ENCODE measurements at regions not wholly inside any gene's neighbourhood (a gene's known extent, or its start where the extent isn't known, plus 50 kb on each side); places are given as distances from the start of the nearest gene placed in this dataset.
"Not testable (repeated sequence)": the region's sequence is repeated elsewhere in the genome, so short reads cannot be mapped to it uniquely, and the experiment has no call there.

DNA sequence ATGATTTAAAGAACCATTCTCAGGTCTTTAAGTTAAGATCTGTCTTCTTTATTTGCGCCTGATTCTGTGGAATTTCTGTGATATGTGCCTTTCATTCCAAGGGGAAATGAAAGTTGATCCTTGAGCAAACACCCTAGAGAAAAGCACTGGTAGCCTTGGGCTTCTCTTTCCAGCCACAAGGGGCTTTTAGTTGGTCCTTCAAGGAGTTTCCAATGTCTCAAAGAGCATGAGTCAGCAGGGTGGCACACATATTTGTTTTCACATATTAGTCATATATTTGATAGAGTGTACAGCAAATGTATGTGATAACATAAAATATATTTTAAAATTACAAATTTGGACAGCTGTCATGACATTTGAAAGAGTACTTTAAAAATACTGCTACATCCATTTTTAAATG is 339.5 kb downstream of the TXNL1 start:
- in situ Hi-C loops (cut with MboI; ENCODE audit: low pct_unique_long_range_greater_than_20kb, low sequenced_read_pairs) = no loop called here
- no peak for DNase-seq

DNA sequence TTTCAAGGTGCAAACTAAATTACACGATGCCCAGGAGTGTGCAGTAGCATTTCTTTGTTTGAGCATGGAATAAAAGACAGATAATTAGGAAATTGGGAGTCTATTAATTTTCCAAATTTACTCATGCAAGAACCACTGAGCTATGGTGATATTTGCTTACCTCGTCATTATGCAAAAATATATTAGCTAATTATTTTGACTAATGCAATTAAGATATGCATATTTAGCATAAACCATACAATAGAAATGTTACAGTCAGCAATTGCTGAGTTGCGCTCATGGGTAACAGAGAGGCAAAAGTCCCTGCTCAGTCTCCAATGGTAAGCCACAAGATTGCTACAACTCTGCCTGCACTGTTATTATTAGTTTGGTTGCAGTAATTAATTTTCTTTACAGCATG is 342.0 kb downstream of the TXNL1 start:
- DNase-seq = no peak
- in situ Hi-C loops (cut with MboI; ENCODE audit: low pct_unique_long_range_greater_than_20kb, low sequenced_read_pairs) = no loop called here

DNA sequence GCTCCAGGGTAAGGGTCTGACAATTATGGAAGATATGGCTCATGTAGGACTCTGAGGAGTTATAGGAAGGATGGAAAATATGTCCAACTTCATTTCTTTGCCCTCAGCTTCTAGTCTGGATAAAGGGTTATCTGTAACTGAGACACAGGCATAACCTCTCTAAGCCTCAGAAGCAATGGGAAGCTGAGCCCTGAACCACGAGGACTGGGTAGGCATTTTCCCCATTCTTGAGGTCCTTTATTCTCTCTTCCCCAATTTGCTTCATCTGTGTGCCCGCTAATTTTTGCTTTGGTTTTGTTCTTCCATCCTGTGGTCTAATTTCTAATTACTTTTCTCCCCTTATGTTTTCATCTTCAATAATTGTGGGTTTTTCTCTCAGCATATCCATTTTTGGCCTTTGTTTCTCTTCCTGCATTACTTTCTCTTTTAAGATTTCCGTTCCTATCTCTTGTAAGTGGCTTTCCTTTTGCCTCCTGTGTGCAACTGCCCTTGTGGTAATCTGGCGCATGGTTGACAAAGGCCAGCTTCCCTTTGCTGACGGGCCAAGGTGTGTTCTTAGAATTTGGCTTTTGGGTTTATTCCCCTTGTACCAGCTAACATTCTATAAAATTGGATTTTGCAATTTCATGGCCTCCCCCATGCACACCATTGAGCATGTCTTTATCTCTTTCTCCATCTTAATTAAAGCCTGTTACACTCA is 343.8 kb downstream of the TXNL1 start:
- DNase-seq = peak; percentile 27
- in situ Hi-C loops (cut with MboI; ENCODE audit: low pct_unique_long_range_greater_than_20kb, low sequenced_read_pairs) = no loop called here

DNA sequence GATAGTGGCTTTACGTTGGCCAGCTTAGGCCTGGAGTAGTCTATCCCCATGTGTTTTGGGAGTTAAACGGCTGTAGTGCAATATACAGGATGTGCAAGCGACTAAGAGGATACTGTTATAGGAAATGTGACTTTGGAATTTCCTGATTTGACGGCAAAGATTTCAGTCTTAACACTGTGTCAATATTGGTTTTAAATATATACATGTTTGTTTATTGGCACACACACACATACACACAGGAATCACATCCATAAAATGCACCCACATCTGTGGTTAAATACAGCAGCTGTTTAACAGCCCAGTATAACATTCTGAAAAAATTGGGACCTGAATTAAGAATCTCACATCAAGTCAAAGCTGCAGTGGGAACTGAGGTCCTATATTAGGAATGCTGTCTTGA is 347.1 kb downstream of the TXNL1 start:
- in situ Hi-C loops (cut with MboI; ENCODE audit: low pct_unique_long_range_greater_than_20kb, low sequenced_read_pairs) = no loop called here
- DNase-seq = no peak

DNA sequence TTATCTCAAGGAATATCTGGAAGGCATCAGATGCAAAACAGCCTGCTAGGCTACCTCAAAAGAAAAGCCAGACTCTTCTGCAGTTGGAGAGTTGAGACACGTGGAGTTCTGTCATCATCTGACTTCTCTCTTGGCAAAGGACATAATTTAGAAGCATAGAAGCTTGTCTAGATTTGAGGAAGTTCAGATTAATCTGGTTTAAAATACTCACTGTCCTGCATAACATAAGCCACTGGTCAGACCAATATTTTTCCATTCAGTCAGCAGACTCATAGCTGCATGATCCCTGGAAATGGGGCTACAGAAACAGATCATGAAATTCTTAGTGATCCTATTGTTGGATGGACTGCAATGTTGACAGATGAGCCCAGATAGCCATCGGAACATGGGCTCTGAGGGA is 349.0 kb downstream of the TXNL1 start:
- DNase-seq = peak; percentile 36

DNA sequence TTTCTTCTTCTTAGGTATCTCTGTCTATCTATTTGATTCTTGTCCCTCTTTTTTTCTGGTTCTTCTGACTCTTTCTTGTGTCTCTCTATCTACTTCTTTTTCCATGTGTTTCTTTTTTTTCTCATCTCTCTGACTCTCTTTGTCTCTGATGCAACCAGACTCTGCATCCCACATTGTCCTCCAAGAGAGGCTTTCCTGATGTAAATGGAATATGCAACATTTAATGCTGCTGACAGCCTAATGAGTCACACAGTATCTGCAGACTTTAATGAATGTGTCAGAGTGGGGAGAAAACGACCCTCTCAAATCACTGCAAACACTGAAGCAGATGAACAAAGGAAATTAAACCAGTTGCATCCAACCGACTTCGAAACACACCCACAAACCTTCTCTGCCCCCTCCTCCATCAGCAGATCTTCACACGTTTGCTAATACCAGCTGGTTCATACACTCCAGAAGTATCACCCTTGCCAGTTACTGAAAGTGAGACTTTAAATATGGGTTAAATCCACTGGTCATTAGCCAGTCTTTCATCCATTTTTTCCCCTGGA is 351.5 kb downstream of the TXNL1 start:
- no peak for DNase-seq
- in situ Hi-C loops (cut with MboI; ENCODE audit: low pct_unique_long_range_greater_than_20kb, low sequenced_read_pairs) = no loop called here

More for the DNA sequence above, 349.0 kb downstream of the TXNL1 start:
- in situ Hi-C loops (cut with MboI; ENCODE audit: low pct_unique_long_range_greater_than_20kb, low sequenced_read_pairs) = no loop called here

DNA sequence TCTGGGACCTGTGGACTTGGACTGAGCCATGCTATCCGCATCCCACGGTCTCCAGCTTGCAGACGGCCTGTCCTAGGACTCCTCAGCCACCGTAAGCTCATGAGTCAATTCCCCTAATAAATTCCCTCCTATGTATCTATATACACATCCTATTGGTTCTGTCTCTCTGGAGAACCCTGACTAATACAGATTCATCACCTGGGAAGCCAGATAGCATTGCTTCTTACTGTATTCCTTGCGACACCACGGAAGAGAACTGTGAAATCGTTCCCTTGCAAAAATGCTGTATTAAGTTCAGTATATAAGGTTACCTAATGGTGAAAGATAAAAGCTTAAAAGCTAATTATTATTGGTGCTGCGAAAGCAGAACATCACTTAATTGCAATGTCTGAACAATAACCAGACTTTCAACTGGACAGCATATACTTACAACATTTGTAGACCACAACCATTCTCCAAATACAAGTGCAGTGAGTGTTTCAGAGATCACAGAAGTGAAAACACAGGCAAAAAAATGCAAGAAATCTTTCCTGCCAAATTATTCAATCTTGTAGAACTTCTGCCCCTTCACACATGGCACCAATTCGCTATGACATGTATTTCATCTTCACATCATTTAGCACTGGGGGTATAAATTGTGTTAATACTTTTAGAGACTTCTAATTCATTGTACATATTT is 352.9 kb downstream of the TXNL1 start:
- in situ Hi-C loops (cut with MboI; ENCODE audit: low pct_unique_long_range_greater_than_20kb, low sequenced_read_pairs) = no loop called here
- no peak for DNase-seq

DNA sequence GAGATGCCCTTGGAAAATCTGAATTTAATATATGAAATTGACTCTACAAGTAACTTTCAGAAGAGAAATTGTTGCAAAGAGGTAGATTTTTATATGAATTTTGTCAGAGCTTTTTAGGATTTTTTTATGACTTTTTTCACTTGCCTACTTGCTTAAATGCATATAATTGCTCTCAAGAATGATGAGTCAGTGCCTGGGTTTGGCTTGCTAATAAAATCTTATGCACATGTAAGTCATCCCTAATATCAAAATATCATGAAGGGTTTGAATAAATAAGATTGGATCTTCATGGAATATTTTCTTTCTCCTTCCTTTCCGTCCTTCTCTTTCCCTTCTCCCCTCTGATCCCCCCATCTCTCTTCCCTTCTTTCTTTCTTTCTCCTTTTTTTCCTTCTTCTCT is 354.1 kb downstream of the TXNL1 start:
- no peak for DNase-seq
- in situ Hi-C loops (cut with MboI; ENCODE audit: low pct_unique_long_range_greater_than_20kb, low sequenced_read_pairs) = no loop called here

DNA sequence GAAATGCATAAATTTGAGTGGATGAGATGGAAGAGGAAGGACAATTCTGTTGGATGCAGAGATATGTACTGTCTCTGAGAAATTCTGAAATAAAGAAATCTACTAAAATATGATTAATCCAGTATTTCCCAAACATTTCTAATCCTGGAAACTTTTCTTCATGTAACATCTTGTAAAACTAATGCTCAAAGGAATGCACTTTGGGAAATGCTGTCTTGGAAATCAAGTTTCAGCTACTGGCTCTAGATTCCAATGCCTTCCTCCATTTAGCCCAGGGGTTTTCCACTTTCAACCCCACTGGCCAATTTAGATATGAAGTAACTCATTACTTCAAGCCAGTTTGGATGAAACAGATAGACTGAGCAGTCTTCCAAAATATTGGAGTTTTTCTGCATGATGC is 355.1 kb downstream of the TXNL1 start:
- in situ Hi-C loops (cut with MboI; ENCODE audit: low pct_unique_long_range_greater_than_20kb, low sequenced_read_pairs) = no loop called here
- DNase-seq = no peak

DNA sequence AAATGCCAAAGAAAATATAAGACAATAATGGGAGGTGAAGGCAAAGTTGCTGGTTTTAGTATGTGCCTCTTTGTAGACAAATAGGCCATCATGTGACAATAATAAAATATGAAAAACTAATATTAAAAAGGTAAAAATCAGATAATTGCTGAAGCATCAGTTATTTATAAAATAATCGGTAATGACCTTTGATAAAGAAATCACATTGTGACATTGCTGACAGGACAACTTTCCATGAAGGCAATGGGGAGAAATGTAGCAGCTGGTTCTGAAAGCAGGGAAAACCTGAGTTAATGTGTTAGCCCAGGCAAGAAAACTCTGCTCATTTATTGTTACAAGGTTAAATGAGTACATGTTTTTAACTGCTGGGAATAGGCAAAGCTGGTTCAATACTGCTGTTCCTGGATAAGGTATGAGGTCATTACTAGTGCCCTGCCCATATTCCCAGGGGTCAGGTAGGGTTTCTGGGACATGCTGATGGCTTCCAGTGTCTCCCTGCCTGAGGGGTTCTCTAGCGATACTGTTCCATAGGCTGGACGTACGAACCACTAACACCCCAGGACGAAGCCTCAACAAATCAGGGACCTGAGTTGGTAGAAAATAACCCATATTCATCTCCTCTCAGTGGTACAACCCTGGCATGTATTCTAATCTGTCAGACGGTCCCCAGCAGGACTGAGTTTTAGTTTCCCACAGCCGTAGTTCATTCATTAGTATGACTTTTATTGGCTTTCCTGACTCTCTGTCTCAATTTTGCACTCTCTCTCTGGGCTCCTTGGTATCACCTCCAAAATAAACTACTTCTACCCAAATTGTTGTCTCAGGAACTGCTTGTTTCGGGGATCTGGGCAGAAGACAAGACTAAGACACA is 355.9 kb downstream of the TXNL1 start:
- in situ Hi-C loops (cut with MboI; ENCODE audit: low pct_unique_long_range_greater_than_20kb, low sequenced_read_pairs) = no loop called here

DNA sequence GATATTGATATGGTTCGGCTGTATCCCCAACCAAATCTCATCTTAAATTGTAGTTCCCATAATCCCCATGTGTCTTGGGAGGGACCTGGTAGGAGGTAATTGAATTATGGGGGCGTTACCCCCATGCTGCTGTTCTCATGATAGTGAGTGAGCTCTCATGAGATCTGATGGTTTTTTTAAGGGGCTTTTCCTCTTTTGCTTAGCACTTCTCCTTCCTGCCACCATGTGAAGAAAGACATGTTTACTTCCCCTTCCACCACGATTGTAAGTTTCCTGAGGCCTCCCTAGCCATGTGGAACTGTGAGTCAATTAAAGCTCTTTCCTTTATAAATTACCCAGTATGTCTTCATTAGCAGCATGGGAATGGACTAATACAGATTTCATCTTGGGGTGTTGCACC is 358.6 kb downstream of the TXNL1 start:
- DNase-seq; in situ Hi-C loops (cut with MboI; ENCODE audit: low pct_unique_long_range_greater_than_20kb, low sequenced_read_pairs): not testable (repeated sequence)

More for the DNA sequence above, 355.9 kb downstream of the TXNL1 start:
- DNase-seq = no peak

DNA sequence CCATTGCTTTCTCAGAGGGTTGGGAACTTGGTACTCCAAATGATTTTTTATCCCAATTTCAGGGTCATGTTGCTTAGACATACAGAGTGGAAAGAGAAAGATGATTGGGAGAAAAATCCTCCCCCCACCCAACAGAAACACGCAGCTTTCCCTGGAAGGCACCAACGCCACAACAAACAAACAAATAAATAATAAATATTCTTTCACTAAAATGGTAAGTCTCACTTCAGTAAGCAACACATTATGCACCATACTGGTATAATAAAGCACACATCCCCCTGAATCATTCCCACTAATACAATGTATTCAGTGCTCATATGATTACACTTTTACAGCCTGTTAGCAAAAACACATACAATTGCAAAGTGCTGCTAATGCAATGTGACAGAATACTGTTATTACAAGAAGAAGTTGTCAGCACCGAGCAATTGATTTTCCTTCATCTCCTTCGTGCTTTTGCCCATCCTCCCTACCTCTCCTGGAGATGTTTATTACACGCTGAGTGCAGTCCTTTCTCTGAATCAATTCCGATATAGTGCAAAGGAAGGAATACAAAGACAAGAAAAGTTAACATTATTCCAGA is 359.9 kb downstream of the TXNL1 start:
- DNase-seq = no peak

DNA sequence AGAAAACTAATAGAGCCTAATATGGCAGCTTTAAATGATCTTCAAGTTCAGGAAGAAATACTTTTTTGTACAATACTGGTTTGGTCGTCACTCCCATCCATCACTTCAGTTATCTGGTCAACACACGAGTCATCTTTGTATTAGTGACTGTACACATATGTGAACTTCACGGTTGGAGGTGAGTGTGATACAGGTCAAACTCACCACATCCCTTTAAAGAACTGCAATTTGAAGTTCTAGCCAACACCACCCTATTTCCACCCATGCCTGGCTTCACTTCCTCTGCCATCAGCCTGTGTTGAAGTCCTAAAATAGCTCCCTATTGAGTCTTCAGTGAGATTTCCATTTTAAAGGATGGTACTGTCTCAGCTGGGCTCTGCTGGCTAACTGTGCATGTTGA is 361.9 kb downstream of the TXNL1 start:
- in situ Hi-C loops (cut with MboI; ENCODE audit: low pct_unique_long_range_greater_than_20kb, low sequenced_read_pairs) = no loop called here
- DNase-seq = no peak

More for the DNA sequence above, 359.9 kb downstream of the TXNL1 start:
- in situ Hi-C loops (cut with MboI; ENCODE audit: low pct_unique_long_range_greater_than_20kb, low sequenced_read_pairs) = no loop called here

DNA sequence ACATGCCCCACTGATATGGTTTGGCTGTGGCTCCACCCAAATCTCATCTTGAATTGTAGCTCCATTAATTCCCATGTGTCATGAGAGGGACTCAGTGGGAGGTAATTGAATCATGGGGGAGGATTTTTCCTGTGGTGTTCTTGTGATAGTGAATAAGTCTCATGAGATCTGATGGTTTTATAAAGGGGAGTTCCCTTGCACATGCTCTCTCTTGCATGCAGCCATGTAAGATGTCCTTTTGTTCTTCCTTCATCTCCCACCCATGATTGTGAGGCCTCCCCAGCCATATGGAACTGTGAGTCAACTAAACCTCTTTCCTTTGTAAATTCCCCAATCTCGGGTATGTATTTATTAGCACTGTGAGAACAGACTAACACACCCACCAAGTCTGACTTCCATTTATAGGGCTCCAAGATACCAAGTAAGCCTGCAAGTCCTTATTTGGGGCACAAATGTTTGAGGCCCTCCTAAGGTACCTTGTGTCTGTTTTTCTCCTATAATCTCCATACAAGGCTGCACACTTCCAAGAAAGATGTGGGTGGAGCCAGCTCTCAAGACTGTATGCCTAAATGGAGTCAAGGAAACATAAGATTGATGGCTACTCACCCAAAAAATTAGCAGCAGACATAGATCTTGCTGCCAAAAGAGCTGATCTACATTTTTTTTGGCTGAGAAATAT is 364.7 kb downstream of the TXNL1 start:
- DNase-seq = no peak

DNA sequence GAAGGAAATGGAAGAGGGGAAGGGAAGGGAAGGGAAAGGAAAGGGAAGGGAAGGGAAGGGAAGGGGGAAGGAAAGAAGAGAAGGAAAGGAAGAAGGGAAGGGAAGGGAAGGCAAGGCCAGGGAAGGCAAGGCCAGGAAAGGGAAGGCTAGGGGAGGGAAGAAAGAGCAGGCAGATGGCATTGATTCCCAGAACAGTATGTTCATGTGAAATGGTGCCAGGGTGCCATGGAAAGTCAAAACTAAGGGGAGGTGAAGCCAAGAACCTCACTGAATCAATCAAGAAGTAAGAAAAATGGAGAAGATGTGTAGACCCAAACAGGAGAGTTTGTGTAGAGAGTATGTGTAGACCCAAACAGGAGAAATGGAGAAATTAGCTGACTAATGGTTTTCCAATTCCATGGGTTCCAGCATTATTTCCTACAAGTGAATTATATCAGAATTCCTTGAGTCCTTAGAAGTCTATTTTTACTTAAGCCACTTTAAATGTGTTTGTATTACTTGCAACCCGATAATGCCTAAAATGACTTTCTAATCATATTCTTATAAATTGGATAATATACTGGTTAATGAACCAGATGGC is 367.6 kb downstream of the TXNL1 start:
- DNase-seq = no peak
- in situ Hi-C loops (cut with MboI; ENCODE audit: low pct_unique_long_range_greater_than_20kb, low sequenced_read_pairs) = no loop called here

More for the DNA sequence above, 364.7 kb downstream of the TXNL1 start:
- in situ Hi-C loops (cut with MboI; ENCODE audit: low pct_unique_long_range_greater_than_20kb, low sequenced_read_pairs) = no loop called here

DNA sequence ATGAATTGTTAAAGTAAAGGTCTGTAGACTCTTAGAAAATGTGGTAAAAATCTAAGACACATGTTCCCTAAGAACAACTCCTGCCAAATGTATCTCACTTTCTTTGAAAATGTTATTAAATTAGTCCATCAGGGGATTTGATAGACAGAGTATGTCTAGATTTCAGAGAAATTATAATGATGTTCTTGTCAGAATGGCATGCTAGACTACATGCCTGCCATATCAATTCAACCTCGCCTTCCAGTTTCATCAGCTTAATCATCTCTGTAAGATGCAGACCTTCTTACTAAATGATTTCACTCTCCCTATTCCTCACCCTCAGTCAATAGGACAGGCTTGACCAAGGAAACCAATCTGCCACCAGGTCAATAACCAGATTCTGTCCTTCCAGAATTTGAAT is 368.4 kb downstream of the TXNL1 start:
- in situ Hi-C loops (cut with MboI; ENCODE audit: low pct_unique_long_range_greater_than_20kb, low sequenced_read_pairs) = no loop called here
- DNase-seq = no peak

DNA sequence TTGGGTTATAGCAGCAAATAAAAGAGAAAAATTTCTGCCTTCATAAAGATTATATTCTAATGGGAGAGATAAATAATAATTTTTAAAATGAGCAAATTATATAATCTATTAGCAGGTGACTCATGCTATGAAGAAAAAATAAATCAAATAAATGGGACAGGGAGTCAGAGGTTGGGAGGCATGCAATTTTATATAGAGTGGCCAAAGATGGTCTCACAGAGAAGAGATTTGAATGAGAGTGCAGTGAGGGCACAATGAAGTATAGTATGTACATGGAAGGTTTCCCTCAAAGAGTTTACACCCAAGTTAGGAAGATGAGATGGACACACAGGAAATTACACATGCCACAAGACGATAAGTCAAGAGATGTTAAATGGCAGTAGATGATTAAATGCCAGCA is 369.4 kb downstream of the TXNL1 start:
- in situ Hi-C loops (cut with MboI; ENCODE audit: low pct_unique_long_range_greater_than_20kb, low sequenced_read_pairs) = no loop called here

DNA sequence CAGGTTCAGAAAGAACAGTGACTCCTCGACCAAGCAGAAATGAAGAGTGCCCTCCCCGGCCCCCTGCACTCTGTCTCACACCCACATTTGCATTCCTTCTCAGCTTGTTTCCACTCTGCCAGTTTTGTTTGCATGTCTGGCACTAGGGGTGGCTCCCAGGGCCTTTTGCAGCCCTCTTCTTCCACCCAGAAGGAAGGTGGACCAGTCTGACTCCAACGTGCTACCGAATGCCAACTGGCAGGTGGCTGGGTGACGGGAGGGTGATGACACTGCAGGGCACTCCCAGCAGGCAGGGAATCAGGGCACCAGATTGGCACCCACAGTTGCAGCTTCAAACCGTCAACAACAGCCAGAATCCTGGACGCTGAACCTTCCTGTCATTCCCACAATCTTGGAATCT is 371.1 kb downstream of the TXNL1 start:
- DNase-seq = no peak
- in situ Hi-C loops (cut with MboI; ENCODE audit: low pct_unique_long_range_greater_than_20kb, low sequenced_read_pairs) = no loop called here

More for the DNA sequence above, 369.4 kb downstream of the TXNL1 start:
- no peak for DNase-seq

Measured in KBM-7 (cell line).